C4-2B (cell line): ENCODE measurements at regions not wholly inside any gene's neighbourhood (a gene's known extent, or its start where the extent isn't known, plus 50 kb on each side); places are given as distances from the start of the nearest gene placed in this dataset.

ENCODE experiments used
- CTCF ChIP-seq: fragments of 450-650 bp; conservative IDR thresholded peaks from 2 replicates; pipeline ENCODE4 v1.5.1; 2017; ENCODE audit warnings: mild to moderate bottlenecking
- ZFX ChIP-seq: fragments of 450-650 bp; IDR thresholded peaks from 2 replicates; pipeline ENCODE4 v1.6.1; 2017

- TF ChIP-seq CTCF (no peak), ZFX (no peak)
These were observed 662.6 kb upstream of the FAM98A start for GRCh38 chr2:34261701-34262100.
